NOMO-1 treated with dmso at 0.1 percent for 144 hours (cell line): ENCODE measurements at regions not wholly inside any gene's neighbourhood (a gene's known extent, or its start where the extent isn't known, plus 50 kb on each side); places are given as distances from the start of the nearest gene placed in this dataset.
"Not testable (repeated sequence)": the region's sequence is repeated elsewhere in the genome, so short reads cannot be mapped to it uniquely, and the experiment has no call there.

Experiments
- DNase-seq: peaks from one replicate; lab custom pipeline; 2025; ENCODE audit not compliant: unreplicated experiment; lab: John Stamatoyannopoulos, UW

DNA sequence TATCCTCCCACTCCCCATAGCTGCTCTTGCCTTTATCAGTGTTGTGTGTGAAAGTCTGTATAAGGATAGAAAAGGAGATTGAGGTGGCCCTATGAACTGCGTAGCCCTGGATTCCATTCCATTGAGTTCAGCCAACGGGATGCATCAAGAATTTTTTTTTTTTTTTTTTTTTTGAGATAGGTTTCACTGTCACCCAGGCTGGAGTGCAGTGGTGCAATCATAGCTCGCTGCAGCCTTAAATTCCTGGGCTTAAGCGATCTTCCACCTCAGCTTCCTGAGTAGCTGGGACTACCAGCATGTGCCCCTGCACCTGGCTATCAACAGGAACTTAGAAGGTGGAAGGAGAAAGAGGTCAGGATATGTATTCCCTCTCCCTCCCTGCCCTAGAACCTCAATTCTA lies 187.2 kb upstream of the SPRY1 start:
- DNase-seq, result no peak

DNA sequence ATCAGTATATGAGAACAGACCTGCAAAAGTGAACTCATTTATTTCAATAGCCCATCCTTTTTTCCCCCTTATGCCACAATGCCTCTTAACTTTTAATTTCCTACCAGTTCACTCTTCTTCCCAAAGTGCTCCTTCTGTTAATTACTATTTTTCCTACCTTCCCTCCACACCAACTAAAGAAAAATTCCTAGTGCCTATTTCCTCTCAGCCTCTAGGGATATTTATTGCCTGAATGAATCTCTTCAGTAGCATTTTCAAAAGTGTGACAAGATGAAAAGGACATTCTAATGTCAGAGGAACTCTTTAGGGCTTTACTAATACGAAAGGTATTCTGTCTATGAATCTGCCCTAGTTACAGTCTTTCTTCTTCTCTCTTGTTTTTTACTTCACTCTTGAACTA lies 181.1 kb upstream of the SPRY1 start:
- DNase-seq, result no peak

DNA sequence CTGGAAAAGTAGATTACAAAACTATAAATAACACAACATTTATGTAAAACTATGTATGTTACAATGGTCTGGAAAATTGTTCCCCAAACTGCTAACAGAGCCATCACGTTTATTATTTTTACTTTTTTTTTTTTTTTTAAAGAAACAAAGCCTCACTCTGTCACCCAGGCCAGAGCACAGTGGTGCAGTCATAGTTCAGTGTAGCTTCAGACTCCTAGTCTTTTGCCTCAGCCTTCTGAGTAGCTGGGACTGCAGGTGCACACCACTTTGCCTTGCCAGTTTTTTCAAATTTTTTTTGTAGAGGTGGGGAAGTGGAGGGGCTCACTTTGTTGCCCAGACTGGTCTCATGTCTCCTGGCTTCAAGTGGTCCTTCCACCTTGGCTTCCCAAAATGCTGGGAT lies 180.1 kb upstream of the SPRY1 start:
- DNase-seq, result no peak

DNA sequence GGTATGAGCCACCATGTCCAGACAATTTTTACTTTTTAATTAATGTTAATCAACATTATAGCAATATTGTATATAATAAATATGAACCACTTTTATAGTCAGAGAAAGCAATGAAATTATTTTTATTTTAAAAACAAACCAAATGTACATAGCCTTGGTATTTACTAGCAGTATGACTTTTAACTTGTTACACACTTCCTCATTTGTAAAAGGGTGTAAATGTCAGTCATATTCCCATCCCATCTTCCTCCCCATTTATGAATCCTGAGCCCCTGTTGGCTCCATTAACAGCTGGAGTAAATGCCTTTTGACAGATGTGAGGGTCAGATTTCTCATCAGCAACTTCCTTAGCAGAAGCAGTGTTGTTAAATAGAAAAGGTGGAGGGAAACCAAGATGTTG lies 179.6 kb upstream of the SPRY1 start:
- no peak for DNase-seq

DNA sequence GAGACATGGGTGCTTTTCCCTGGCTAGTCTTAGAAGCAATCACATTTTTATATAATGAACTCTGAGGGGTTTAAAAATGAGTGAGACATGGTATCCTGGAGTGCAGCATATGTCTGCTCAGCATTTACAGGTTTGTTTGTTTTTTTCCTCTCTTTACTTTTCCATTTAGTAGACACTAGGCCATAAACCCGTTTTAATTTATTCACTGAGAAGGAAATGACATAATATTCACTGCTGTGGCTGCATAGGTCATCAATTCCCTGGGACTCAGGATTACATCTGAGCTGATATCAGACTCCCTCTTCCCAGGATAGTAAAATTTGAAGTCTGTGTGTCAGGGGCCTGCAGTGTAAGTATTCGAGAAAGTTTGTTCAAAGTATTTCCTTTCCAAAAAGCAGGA lies 178.9 kb upstream of the SPRY1 start:
- no peak for DNase-seq

DNA sequence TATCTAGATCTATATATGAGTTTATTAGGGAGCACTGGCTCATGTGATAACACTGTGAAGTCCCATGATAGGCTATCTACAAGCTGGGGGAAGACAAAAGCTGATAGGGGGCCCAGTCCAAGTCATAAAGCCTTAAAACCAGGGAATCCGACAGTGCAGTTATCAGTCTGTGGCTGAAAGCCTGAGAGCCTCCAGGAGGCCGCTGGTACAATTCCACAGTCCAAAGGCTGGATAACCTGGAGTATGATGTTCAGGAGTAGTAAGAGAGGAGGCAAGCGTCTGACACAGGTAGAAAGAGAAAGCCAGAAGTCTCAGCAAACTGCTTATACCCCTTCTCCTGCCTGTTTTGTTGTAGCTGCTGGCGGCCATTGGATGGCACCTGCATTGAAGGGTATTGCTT lies 177.6 kb upstream of the SPRY1 start:
- DNase-seq, result no peak

DNA sequence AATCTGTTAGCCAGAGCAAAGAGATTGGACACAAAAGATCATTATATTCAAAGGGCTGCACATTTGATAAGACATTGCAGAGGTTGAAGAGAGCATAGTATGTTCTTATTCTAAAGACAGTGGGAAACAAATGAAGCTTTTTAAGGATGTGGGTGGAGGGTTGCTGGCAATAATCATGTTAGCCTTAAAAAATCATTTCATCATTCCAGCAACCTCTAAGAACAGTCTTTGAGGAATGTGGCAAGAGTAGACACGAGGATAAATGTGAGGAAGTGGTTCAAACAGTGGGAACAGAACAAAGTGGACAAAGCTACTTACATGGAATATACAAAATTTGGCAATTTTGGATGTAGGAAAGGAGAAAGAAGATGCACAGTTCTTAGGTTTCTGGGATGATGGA lies 167.3 kb upstream of the SPRY1 start:
- DNase-seq, result no peak

DNA sequence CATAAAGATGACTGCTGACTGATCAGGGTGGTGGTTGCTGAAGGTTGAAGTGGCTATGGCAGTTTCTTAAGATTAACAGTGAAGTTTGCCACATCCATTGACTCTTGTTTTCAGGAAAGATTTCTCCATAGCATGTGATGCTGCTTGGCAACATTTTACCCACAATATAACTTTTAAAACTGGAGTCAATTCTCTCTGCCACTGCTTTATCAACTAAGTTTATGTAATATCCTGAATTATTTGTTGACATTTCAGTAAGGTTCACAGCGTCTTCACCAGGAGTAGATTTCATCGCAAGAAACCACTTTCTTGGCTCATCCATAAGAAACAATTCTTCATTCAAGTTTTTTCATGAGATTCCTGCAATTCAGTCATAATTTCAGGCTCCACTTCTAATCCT lies 166.5 kb upstream of the SPRY1 start:
- DNase-seq, result no peak

DNA sequence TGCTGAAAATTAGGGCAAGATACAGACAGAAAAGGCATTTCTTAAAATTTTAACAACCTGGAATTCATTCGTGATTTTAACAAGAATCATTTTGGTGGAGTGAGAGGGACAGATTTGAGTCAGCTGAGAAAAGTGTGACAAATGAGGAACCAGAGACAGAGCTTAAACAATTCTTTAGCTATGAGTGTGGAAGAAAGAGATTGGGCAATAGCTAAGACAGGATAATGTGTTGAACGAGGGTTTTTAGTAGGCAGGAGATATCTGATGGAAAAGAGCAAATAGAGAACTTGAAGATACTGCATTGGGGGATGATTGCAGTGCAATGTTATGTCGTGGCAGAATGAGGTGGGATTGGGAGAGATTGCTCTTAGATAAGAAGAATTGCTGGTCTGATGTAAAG lies 164.2 kb upstream of the SPRY1 start:
- DNase-seq, result peak; percentile 51

DNA sequence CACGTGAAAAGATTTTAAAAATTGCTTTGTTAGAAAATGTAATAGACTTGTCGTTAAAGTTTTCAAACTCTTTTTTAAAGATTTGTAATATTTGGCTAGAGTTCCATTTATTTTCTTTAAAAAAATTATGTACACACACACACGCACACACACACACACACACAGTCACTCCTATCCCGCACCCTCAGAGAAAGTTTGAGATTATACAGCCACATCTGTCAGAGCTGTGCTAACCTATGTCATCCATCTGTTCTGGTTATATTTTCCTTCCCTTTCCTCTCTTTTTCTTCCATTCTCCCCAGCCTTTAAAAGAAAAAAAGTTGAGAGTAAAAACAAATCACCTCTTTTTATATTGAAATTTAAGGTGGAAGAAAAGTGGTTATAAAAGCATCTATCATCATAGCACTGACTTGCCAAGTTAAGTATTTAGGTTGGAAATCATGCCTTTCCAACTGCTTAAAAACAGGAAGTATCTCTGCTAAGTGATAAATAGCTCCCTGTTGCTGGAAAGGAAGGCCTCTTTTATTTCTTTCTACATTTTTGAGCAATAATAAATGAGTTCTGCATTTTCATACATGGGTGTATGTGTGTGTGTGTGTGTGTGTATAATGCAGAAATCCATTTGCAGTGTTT lies 163.3 kb upstream of the SPRY1 start:
- DNase-seq, result peak; percentile 60

DNA sequence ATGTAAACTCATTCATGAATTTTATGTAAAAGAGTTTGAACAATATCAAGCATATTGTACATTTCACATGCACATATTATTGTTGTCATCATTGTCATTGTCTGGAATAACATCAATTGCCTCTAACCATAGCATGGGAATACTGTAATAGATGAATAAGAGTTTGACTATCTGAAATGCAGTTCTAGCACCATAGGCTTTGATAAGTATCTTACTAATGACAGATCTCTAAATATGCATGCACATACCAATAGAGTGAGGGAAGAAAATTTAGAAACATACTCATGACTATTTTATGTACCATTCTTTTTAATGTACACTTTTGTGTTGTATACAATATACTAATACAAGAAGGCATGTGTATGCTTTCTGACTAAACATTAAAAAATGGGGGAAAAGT lies 161.6 kb upstream of the SPRY1 start:
- DNase-seq, result no peak

DNA sequence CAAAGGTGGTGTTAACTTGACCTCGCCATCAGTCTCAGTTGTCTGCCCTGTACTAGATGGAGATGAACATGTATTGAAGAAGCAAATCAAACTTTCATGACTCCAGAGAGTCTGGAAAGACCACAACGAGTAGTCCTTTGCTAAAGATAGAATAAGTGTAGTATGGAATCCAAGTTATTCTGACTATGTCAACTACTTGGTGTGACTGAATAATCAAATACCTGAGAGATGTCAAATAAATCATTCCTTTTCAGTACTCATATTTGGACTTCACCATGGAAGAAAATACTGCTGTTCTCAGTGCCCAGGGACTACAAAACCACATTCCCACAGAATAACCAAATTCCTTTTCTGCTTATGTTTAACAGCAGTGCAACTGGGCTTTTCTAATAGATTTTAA lies 161.2 kb upstream of the SPRY1 start:
- no peak for DNase-seq

DNA sequence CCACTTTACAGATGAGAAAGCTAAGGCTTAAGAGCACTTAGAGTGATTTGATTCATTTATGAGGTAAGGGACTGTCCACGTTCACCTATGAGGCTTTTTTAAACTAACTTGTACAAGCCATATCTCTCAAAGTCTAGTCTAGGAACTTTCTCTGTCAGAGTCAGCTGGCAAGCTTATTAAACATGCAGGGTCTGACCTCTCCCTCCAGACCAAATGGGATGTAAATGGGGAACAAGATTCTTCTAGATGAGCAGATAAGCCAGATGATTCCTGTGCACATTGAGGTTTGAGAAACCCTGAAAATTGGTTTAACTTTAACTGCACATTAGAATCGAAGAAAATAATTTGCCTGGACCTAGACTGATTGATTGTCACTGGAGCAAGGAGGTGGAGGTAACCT lies 160.0 kb upstream of the SPRY1 start:
- no peak for DNase-seq

DNA sequence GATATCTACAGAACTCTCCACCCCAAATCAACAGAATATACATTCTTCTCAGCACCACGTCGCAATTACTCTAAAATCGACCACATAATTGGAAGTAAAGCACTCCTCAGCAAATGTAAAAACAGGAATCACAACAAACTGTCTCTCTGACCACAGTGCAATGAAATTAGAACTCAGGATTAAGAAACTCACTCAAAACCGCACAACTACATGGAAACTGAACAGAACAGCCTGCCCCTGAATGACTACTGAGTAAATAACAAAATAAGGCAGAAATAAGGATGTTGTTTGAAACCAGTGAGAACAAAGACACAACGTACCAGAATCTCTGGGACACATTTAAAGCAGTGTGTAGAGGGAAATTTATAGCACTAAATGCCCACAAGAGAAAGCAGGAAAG lies 156.3 kb upstream of the SPRY1 start:
- peak; percentile 48 for DNase-seq

DNA sequence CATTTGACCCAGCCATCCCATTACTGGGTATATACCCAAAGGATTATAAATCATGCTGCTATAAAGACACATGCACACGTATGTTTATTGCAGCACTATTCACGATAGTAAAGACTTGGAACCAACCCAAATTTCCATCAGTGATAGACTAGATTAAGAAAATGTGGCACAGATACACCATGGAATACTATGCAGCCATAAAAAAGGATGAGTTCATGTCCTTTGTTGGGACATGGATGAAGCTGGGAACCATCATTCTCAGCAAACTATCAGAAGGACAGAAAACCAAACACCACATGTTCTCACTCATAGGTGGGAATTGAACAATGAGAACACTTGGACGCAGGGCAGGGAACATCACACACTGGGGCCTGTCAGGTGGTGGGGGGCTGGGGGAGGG lies 153.4 kb upstream of the SPRY1 start:
- not testable (repeated sequence) for DNase-seq

DNA sequence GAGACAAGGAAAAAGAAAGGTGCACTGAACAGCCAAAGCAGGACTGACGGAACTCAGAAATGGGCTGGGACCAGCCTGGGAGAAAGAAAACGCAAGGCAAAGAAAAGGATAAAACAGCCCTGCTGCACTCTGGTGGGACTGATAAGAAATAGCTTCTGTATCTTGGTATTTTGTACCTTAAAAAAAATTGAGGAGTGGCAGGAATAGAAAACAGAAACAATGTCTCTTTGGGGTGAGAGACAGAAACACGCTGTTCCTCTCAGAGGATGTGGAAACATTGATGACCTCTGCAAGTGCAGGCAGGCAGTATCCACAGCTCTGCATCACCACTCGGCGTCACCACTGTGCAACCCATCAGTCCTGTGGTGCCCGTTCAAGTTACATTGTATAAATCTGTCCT lies 152.5 kb upstream of the SPRY1 start:
- DNase-seq, result no peak

DNA sequence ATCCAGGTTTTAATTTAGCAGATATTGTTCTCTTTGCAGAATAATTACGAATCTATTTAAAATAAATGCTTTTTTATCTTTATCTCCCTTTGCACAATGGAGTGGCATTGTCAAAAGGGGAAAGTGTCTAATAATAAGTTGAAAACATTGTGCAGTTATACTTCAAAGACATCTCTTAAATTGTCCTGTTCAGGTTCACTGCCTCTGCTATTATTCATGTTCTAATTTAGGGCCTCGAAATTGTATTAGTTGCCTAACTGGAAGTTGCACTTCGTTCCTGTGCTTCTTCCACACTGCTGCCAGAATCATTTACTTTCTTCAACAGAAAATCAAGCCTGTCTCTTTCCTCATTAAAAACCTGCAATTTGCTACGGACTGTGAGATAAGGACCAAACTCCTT lies 150.5 kb upstream of the SPRY1 start:
- no peak for DNase-seq

DNA sequence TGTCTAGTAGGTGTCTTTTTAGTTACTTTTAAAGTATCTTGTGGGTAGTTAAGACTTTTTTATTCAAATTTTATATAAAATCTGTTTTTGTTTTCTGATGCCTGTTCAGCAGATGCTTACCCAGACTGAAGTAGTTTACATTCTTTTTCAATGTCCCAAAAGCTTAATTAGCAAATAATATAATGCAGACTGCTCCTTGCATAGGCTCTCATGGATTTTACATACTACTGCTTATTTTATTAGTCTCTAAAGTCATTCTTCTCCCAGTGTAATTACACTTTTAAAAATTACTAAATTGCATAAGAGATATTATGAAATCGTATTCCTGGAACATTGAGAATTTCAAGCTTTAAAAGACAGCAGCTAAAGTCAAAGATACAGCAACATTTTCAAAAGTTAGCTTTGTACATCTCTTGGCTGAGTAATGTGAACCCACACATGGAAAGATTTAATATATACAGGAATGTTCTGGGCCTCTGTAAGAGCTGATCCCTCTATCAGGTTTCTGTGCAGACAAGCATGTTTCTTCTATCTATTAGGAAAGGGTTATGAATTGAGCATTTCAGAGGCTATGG lies 148.4 kb upstream of the SPRY1 start:
- no peak for DNase-seq

DNA sequence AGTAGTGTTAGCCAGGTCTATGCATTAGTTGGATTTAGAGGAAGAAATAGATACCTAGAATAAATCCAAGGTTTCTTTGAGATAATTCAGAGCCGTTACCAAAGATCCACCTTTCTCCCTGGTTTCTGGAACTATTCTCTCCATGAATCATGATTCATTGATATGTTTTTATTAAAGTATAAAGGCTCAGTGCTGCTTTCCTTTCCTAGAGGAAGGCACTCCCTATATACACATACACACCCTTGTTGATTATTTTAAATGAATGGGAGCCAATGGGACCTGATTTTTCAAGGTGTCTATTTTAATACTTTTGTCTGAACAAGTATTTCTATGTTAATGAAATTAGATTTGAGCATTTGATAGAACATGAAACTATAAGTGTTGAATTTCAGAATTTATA lies 146.8 kb upstream of the SPRY1 start:
- no peak for DNase-seq

DNA sequence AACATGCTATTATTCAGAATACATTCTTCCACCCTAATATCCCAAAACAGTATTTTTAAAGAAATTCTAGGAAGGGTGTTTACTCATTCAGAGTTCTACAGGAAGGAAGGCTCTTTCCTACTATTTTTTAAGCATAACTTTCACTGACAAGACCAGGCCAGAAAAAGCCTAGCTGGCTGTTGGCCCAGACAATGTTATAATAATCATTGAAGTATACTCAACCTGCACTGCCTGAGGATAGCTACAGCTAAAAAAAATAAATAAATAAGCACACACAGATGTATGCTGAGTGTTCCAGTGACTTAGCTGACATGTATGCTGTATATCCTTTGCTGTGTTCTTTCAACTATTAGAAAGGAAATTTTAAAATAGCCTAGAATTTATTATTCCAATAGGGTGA lies 145.8 kb upstream of the SPRY1 start:
- no peak for DNase-seq

DNA sequence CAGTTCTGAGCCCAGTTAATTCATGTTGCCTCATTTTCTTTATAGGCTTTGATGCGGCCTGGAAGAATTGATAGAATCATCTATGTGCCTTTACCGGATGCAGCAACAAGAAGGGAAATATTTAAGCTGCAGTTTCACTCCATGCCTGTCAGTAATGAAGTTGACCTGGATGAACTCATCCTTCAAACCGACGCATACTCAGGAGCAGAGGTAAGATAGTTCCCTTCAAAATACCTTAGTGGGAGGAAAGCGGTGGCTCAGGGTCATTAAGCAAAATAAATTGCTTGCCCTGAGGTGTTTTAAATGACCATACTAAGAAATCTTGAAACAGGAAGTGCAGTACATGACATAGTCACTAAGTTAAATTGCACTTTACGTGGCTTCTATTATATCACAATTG lies 140.6 kb upstream of the SPRY1 start:
- no peak for DNase-seq

DNA sequence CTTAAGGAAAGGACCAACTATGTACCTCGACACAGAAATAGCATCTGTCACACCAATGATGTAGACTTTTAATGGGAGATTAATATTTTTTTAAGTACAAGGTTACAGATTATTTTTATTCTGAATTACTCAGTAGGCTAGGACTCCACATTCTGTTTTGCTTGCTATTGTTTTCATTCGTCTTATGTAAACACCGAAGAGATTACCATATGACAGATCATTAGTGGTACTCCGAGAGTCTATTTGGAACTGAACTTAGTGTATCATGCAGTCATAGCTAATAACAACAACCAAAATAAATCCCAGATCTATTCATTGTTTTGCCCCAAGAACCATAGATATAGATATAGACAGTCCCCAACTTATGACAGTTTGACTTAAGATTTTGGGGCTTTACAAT lies 139.7 kb upstream of the SPRY1 start:
- no peak for DNase-seq

DNA sequence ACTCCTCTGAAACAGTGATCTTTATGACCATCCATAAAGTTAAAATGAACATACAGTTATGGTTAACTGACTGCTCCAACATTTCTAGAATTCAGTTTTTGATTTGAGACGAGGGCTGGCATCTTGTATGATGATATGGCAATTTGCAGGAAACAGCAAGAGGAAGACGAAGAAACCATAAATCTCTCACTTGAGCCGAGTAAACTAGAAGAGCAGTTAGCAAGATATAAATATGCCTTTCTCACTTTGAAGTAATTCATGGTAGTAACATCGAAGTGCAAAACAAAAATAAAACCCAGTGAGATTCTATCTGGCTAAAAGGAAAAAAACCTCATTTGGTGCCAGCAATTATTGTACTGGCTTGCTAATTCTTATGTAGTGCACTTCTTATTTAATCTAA lies 139.0 kb upstream of the SPRY1 start:
- no peak for DNase-seq
